Activated T-cell treated with anti-CD3 and anti-CD28 coated beads, Interleukin-2, amount 50 U/mL, for 4 hours (primary cell): ENCODE measurements at regions not wholly inside any gene's neighbourhood (a gene's known extent, or its start where the extent isn't known, plus 50 kb on each side); places are given as distances from the start of the nearest gene placed in this dataset.
A peak's percentile ranks its signal among the peaks of the same experiment; 100 is the strongest.
"Not testable (repeated sequence)": the region's sequence is repeated elsewhere in the genome, so short reads cannot be mapped to it uniquely, and the experiment has no call there.

Experiments
- ATAC-seq, 2 donors: fragments of 200-7000 bp; cut with Tn5 transposase; one replicate each; pipeline ENCODE4 v1.10.0; 2021
- DNase-seq: peaks from one replicate; pipeline ENCODE4 v3.0.0-alpha.2; 2020
- H3K27me3 Mint-ChIP-seq: one replicate; pipeline ENCODE4 v1.8.0; 2021; ENCODE audit warnings: low read depth, mixed read lengths
- H3K36me3 Mint-ChIP-seq: one replicate; pipeline ENCODE4 v1.8.0; 2022; ENCODE audit warnings: mixed read lengths; ENCODE audit not compliant: insufficient read depth
- H3K4me1 Mint-ChIP-seq: one replicate; pipeline ENCODE4 v1.8.0; 2021; ENCODE audit warnings: low read depth, mixed read lengths
- H3K4me3 Mint-ChIP-seq: one replicate; pipeline ENCODE4 v1.8.0; 2021; ENCODE audit warnings: mild to moderate bottlenecking, moderate library complexity, mixed read lengths
- H3K9me3 Mint-ChIP-seq: one replicate; pipeline ENCODE4 v1.8.0; 2021; ENCODE audit warnings: mixed read lengths

GRCh38 chr19:34871911-34872310 is 54.8 kb upstream of the ZNF30 start:
- not testable (repeated sequence) for H3K9me3 Mint-ChIP-seq, H3K27me3 Mint-ChIP-seq, DNase-seq, ATAC-seq, H3K4me1 Mint-ChIP-seq, H3K4me3 Mint-ChIP-seq, H3K36me3 Mint-ChIP-seq

GRCh38 chr19:34867631-34868030 is 59.1 kb upstream of the ZNF30 start:
- H3K27me3 Mint-ChIP-seq = no peaks in the 10 kb centered on the region
- no peak for DNase-seq
- H3K4me3 Mint-ChIP-seq = no peak overlapping the region
- H3K4me1 Mint-ChIP-seq = no peaks in the 10 kb centered on the region
- H3K9me3 Mint-ChIP-seq = peaks cover 7% of the 10 kb centered on the region
- no peaks in the 10 kb centered on the region for H3K36me3 Mint-ChIP-seq
- ATAC-seq = no peak

DNA sequence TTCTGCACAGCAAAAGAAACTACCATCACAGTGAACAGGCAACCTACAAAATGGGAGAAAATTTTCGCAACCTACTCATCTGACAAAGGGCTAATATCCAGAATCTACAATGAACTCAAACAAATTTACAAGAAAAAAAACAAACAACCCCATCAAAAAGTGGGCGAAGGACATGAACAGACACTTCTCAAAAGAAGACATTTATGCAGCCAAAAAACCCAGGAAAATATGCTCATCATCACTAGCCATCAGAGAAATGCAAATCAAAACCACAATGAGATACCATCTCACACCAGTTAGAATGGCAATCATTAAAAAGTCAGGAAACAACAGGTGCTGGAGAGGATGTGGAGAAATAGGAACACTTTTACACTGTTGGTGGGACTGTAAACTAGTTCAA is 61.5 kb upstream of the ZNF30 start:
- DNase-seq, H3K4me3 Mint-ChIP-seq, H3K36me3 Mint-ChIP-seq, H3K27me3 Mint-ChIP-seq, H3K4me1 Mint-ChIP-seq, H3K9me3 Mint-ChIP-seq, ATAC-seq: not testable (repeated sequence)

DNA sequence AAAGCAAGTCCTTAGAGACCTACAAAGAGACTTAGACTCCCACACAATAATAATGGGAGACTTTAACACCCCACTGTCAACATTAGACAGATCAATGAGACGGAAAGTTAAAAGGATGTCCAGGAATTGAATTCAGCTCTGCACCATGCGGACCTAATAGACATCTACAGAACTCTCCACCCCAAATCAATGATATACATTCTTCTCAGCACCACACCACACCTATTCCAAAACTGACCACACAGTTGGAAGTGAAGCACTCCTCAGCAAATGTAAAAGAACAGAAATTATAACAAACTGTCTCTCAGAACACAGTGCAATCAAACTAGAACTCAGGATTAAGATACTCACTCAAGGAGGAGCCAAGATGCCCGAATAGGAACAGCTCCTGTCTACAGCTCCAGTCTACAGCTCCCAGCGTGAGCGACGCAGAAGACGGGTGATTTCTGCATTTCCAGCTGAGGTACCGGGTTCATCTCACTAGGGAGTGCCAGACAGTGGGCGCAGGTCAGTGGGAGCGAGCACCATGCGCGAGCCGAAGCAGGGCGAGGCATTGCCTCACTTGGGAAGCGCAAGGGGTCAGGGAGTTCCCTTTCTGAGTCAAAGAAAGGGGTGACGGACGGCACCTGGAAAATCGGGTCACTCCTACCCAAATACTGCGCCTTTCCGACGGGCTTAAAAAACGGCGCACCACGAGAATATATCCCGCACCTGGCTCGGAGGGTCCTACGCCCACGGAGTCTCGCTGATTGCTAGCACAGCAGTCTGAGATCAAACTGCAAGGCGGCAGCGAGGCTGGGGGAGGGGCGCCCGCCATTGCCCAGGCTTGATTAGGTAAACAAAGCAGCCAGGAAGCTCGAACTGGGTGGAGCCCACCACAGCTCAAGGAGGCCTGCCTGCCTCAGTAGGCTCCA is 66.6 kb upstream of the ZNF30 start:
- peak overlapping the region; percentile 96 for H3K4me3 Mint-ChIP-seq
- not testable (repeated sequence) for H3K9me3 Mint-ChIP-seq, H3K27me3 Mint-ChIP-seq, DNase-seq
- H3K36me3 Mint-ChIP-seq = peaks cover 22% of the 10 kb centered on the region
- peak; percentile 30 to 43 for ATAC-seq
- H3K4me1 Mint-ChIP-seq = peaks cover 43% of the 10 kb centered on the region

DNA sequence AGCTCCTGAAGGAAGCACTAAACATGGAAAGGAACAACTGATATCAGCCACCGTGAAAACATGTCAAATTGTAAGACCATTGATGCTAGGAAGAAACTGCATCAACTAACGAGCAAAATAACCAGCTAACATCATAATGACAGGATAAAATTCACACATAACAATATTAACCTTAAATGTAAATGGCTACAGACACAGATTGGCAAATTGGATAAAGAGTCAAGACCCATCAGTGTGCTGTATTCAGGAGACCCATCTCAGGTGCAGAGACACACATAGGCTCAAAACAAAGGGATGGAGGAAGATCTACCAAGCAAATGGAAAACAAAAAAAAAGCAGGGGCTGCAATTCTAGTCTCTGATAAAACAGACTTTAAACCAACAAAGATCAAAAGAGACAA is 67.4 kb upstream of the ZNF30 start:
- not testable (repeated sequence) for ATAC-seq, H3K9me3 Mint-ChIP-seq, DNase-seq, H3K27me3 Mint-ChIP-seq
- peak overlapping the region; percentile 96 for H3K4me3 Mint-ChIP-seq
- peaks cover 43% of the 10 kb centered on the region for H3K4me1 Mint-ChIP-seq
- peaks cover 22% of the 10 kb centered on the region for H3K36me3 Mint-ChIP-seq

DNA sequence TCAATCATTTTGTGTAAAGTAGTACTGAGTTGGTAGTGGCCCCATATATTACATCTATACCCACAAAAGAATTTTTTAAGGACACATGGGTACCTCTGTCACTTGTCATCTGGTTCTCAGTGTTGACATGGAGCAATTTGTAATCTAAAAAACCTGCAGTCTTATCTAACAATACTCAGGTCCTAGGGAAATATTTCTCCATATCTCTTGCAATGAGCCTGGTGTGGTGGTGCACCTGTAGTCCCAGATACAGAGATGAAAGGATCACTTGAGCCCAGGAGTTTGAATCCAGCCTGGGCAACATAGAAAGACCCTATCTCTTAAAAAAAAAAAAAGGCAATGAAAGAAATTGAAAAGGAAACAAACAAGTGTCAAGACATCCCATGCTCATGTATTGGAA is 70.7 kb upstream of the ZNF30 start:
- Mint-ChIP-seq H3K27me3 (no peaks in the 10 kb centered on the region), H3K36me3 (peaks cover 30% of the 10 kb centered on the region), H3K9me3 (peaks cover 5% of the 10 kb centered on the region), H3K4me1 (peaks cover 56% of the 10 kb centered on the region), H3K4me3 (no peak overlapping the region)
- no peak for ATAC-seq
- DNase-seq = no peak

DNA sequence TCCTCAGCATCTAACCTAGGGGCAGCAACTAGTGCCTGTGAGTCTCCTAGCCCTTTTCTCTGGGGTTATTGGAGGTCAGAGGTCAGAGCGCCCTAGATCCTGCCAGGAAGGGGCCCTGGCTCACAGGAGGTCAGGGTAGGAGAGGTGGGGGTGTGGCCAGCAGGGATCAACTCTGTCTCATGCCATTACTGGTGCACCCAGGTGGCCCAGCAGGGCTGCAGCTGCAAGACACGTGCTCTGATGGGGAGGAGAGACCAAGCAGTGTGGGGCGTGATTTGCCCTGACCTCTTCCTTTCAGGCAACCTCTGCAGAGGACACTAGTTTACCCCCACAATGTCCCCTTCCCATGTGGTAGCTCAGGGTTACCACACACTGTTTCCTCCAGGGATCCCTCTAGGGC is 73.3 kb upstream of the ZNF30 start:
- Mint-ChIP-seq H3K4me1 (peaks cover 42% of the 10 kb centered on the region), H3K9me3 (peaks cover 5% of the 10 kb centered on the region), H3K4me3 (no peak overlapping the region), H3K36me3 (peaks cover 44% of the 10 kb centered on the region), H3K27me3 (no peaks in the 10 kb centered on the region)
- DNase-seq (no peak), ATAC-seq (no peak)

DNA sequence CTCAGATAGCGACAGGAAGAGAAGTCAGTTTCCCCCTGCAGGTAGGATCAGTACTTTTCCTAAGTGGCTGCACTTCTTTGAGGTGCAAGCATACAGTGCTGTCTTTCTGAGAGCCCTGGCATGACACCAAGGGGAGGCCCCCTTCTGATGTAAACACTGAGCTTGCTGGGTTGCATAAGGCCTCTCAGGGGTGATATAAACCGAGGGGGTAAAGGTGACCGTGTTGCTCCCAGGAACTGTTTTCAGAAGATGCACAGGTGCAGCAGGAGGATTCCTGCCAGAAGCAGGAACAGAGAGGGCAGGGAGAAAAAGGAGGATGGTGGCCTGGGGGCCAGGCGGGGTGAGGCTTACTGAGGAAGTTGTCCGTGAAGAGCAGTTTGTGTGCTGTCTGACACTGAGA is 74.0 kb upstream of the ZNF30 start:
- H3K4me1 Mint-ChIP-seq = peaks cover 35% of the 10 kb centered on the region
- H3K36me3 Mint-ChIP-seq = peaks cover 45% of the 10 kb centered on the region
- no peak for ATAC-seq
- peaks cover 5% of the 10 kb centered on the region for H3K9me3 Mint-ChIP-seq
- H3K27me3 Mint-ChIP-seq = no peaks in the 10 kb centered on the region
- no peak for DNase-seq
- H3K4me3 Mint-ChIP-seq = no peak overlapping the region

DNA sequence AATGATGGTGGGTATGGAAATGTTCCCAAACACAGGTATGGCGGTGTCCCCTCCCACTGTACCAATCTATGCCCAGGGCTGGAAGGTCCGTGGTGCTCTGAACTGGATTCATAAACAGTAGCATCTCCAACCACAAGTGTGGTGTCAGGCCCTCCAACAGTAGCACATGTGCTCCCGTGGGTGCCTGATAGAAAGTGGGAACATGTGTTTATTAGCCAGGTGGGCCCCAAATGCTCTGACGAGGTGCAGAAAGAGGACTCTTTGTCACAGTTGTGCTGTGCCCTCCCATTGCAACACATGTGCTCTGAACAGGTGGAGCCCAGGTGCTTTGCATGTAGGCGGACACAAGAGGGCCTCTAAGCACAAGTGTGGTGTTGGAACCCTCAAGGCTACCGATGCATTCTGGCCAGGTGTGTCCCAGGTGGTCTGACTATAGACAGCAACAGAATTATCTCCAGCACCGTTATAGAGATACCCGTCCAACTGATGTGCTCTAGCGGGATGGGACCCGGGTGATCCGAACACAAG is 75.4 kb upstream of the ZNF30 start:
- peaks cover 27% of the 10 kb centered on the region for H3K4me1 Mint-ChIP-seq
- ATAC-seq (no peak), DNase-seq (no peak)
- H3K36me3 Mint-ChIP-seq = peaks cover 46% of the 10 kb centered on the region
- no peaks in the 10 kb centered on the region for H3K27me3 Mint-ChIP-seq
- H3K9me3 Mint-ChIP-seq = no peaks in the 10 kb centered on the region
- no peak overlapping the region for H3K4me3 Mint-ChIP-seq

DNA sequence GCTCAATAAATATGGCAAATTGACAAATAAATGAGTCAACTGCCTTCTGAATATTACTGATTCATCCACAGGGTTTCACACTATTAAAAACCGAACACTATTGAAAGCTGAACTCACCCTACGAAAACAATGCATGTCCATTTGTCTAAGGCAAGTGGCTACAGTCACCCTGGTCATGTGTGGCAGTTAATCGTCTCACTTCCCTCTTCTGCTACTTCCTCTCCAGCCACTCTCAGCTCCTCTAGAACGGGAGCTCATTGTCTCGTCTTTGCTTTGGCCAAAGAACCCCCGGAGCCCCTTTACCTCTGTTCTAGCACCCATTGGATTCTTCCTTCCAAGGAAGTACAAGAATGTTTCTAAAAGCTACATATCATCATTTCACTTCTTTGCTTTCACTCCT is 74.4 kb upstream of the ZNF599 start:
- peaks cover 3% of the 10 kb centered on the region for H3K4me1 Mint-ChIP-seq
- DNase-seq (no peak), ATAC-seq (no peak)
- no peaks in the 10 kb centered on the region for H3K9me3 Mint-ChIP-seq
- no peaks in the 10 kb centered on the region for H3K27me3 Mint-ChIP-seq
- no peak overlapping the region for H3K4me3 Mint-ChIP-seq
- peaks cover 31% of the 10 kb centered on the region for H3K36me3 Mint-ChIP-seq

GRCh38 chr19:34844277-34844676 is 71.3 kb upstream of the ZNF599 start:
- DNase-seq (no peak), ATAC-seq (no peak)
- no peaks in the 10 kb centered on the region for H3K4me1 Mint-ChIP-seq
- peaks cover 22% of the 10 kb centered on the region for H3K36me3 Mint-ChIP-seq
- H3K4me3 Mint-ChIP-seq = no peak overlapping the region
- no peaks in the 10 kb centered on the region for H3K9me3 Mint-ChIP-seq
- no peaks in the 10 kb centered on the region for H3K27me3 Mint-ChIP-seq

DNA sequence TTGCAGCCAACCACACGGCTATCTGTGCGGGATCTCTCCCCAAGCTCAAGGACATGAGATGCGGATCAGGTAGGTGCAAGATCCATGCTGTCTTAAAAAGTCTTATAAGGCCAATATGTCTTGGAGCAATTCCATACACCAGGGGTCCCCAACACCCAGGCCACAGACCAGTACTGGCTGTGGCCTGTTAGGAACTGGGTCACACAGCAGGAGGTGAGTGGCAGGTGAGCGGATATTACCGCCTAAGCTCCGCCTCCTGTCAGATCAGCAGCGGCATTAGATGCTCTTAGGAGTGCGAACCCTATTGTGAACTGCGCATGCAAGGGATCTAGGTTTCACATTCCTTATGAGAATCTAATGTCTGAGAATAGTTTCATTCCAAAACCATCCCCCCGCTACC is 68.8 kb upstream of the ZNF599 start:
- peaks cover 13% of the 10 kb centered on the region for H3K4me1 Mint-ChIP-seq
- no peak for DNase-seq
- H3K9me3 Mint-ChIP-seq = no peaks in the 10 kb centered on the region

GRCh38 chr19:34838753-34839431 is 65.9 kb upstream of the ZNF599 start:
- H3K36me3 Mint-ChIP-seq = no peaks in the 10 kb centered on the region
- ATAC-seq (peak; percentile 32 to 66), DNase-seq (no peak)
- peaks cover 13% of the 10 kb centered on the region for H3K4me1 Mint-ChIP-seq
- H3K4me3 Mint-ChIP-seq = no peak overlapping the region
- H3K27me3 Mint-ChIP-seq = peaks cover 3% of the 10 kb centered on the region
- no peaks in the 10 kb centered on the region for H3K9me3 Mint-ChIP-seq

More for the DNA sequence above, 68.8 kb upstream of the ZNF599 start:
- H3K4me3 Mint-ChIP-seq = no peak overlapping the region
- H3K27me3 Mint-ChIP-seq = no peaks in the 10 kb centered on the region
- peaks cover 2% of the 10 kb centered on the region for H3K36me3 Mint-ChIP-seq
- no peak for ATAC-seq

- no peak overlapping the region for H3K4me3 Mint-ChIP-seq
- ATAC-seq (no peak), DNase-seq (no peak)
- H3K4me1 Mint-ChIP-seq = peaks cover 13% of the 10 kb centered on the region
- no peaks in the 10 kb centered on the region for H3K9me3 Mint-ChIP-seq
- H3K27me3 Mint-ChIP-seq = peaks cover 3% of the 10 kb centered on the region
- no peaks in the 10 kb centered on the region for H3K36me3 Mint-ChIP-seq
These were observed 65.2 kb upstream of the ZNF599 start for GRCh38 chr19:34838248-34838647.

- H3K9me3 Mint-ChIP-seq = no peaks in the 10 kb centered on the region
- H3K36me3 Mint-ChIP-seq = no peaks in the 10 kb centered on the region
- H3K27me3 Mint-ChIP-seq = peaks cover 3% of the 10 kb centered on the region
- H3K4me1 Mint-ChIP-seq = peaks cover 13% of the 10 kb centered on the region
- DNase-seq (no peak), ATAC-seq (no peak)
- no peak overlapping the region for H3K4me3 Mint-ChIP-seq
These were observed 64.2 kb upstream of the ZNF599 start for GRCh38 chr19:34837262-34837661.
